Ureter (tissue), 1 donor: ENCODE measurements at regions not wholly inside any gene's neighbourhood (a gene's known extent, or its start where the extent isn't known, plus 50 kb on each side); places are given as distances from the start of the nearest gene placed in this dataset.
"Not testable (repeated sequence)": the region's sequence is repeated elsewhere in the genome, so short reads cannot be mapped to it uniquely, and the experiment has no call there.

Experiments
- DNase-seq: peaks from one replicate; pipeline ENCODE4 v3.0.0-alpha.2; 2020; ENCODE audit warnings: low spot score
- donor health status: DM: yes; HTN: yes; CAD: no.

DNA sequence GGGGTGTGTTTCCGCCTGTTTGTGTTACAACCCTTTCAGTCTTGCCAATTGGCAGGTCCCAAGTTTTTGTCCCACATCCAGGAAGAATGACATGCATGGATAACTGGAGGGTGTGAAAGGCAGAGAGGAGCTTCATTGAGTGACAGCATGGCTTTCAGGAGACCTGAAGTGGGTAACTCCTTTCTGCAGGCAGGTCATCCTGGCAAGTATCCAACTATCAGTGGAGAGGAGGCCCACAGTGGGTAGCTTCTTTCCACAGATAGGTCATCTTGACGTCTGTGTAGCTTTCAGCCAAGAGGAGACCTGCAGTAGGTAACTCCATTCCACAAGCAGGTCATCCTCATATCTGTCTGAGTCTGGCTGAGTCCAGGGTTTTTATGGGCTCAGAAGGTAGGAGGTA lies 1268.8 kb upstream of the CNTN5 start:
- DNase-seq = no peak

DNA sequence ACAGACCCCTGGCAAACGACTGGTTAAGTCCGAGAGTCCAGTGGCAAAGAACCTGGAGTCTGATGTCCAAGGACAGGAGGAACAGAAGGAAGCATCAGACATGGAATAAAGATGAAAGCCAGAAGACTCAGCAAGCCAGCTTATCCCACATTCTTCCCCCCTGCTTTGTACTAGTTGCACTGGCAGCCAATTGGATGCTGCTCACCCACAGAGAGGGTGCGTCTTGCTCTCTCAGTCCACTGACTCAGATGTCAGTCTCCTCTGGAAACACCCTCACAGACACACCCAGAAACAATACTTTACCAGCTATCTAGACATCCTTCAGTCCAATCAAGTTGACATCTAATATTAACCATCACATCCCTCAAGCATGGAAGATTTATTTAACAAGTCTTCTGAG lies 1265.8 kb upstream of the CNTN5 start:
- DNase-seq = no peak

GRCh38 chr11:97756571-97757335 lies 1264.0 kb upstream of the CNTN5 start:
- DNase-seq = no peak

- DNase-seq = no peak
Observed at GRCh38 chr11:97761175-97761574, 1259.6 kb upstream of the CNTN5 start.

GRCh38 chr11:97764193-97764592 lies 1256.6 kb upstream of the CNTN5 start:
- DNase-seq = no peak

DNA sequence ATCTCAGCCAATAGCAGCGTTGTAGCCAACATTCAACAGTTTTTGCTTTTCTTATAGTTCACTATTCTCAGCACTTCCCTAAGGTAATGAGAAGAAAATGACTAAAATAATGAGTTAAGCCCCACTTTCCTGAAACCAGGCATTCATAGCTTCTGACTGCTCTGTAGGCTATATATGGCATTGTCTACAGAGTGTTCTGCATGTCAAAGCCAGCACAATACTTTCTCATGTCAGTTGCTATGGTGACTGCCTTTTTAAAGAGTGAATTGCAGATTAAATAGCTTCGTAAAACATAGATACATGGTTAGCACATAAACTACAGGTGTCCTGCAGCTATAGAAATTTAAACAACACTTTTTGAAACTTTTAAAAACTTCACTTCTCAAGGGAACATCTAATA lies 1256.1 kb upstream of the CNTN5 start:
- no peak for DNase-seq

DNA sequence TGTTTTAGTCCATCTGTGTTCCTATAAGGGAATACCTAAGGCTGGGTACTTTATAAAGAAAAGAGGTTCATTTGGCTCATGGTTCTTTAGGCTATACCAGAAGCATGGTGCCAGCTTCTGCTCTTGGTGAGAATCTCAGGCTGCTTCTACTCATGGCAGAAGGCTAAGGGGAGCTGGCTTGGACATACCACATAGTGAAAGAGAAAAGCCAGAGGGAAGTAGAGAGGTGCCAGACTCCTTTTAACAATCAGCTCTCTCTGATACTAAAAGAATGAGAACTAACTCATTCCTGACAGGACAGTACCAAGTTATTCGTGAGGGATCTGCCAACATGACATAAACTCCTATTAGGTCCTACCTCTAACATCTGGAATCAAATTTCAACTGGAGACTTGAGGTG lies 1250.2 kb upstream of the CNTN5 start:
- DNase-seq = no peak

DNA sequence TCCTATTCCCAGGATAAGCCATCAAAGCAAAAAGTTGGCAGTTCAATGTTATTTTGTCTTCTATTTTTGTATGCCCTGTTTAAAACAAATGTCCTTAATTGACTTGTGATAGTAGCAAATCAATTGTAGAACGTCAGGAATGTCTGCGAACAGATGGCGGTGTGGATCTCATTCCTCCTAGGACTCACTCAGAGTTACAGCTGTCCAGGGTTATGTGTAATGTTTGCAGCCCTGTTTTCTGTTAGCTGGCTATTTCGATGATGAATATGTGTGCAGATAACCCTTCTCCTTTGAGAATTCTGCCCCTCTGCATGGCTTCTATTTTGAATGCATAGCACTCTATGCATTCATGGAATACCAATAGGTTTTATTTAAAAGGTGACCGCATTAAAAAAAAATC lies 1248.0 kb upstream of the CNTN5 start:
- DNase-seq = no peak

DNA sequence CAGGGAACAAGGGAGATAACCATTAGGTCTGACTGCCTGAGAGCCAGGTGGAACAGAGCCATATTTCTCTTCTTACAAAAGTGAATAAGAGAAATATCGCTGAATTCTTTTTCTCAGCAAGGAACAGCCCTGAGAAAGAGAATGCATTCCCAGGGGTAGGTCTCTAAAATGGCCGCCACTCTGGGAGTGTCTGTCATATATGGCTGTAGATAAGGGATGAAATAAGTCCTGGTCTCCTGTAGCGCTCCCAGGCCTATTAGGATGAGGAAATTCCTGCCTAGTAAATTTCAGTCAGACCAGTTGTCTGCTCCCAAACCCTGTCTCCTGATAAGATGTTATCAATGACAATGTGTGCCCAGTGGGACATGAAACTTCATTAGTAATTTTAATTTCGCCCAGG lies 1236.4 kb upstream of the CNTN5 start:
- not testable (repeated sequence) for DNase-seq

GRCh38 chr11:97786961-97787360 lies 1233.8 kb upstream of the CNTN5 start:
- DNase-seq = no peak

- DNase-seq = no peak
Observed at GRCh38 chr11:97794876-97795275, 1225.9 kb upstream of the CNTN5 start.

DNA sequence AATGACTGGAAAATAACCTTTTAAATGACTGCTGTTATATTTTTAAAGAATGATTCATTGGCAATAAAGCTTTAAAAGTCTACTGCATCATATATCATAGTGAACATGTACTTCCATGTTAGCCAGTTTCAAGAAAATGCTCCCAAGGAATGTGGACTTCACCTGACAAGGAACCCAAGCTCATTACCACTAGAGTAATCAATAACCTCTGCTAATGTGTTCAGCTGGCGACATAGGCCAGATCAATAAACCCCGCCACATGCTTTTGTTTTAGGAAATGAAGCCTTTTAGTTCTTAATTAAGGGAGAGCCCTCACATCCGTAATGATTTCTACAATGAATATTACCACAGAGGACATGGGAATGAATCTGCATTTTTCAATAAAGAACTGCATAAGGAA lies 1219.9 kb upstream of the CNTN5 start:
- DNase-seq = no peak

- DNase-seq = no peak
Observed at GRCh38 chr11:97814325-97814959, 1206.3 kb upstream of the CNTN5 start.

DNA sequence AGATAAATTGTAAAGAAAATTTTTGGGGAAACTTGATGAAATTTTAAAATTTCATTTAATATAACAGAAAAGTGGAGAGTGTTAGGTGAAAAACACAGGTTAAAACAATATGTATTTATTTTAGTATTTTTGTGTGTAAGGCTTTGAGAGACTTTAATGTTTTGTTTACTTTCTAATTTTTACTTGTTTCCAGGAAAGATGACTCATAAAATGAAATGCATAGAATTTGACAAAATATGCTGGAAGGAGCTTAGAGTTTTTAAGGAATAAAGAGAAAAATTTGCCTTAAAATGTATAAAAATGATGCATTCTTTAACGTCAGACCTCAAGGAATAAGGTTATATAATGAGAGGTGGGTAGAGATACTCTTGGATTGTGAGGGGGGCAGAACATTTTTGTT lies 1205.1 kb upstream of the CNTN5 start:
- DNase-seq = no peak

GRCh38 chr11:97832451-97832850 lies 1188.3 kb upstream of the CNTN5 start:
- no peak for DNase-seq

GRCh38 chr11:97833412-97833811 lies 1187.3 kb upstream of the CNTN5 start:
- no peak for DNase-seq

GRCh38 chr11:97844016-97844415 lies 1176.7 kb upstream of the CNTN5 start:
- no peak for DNase-seq

DNA sequence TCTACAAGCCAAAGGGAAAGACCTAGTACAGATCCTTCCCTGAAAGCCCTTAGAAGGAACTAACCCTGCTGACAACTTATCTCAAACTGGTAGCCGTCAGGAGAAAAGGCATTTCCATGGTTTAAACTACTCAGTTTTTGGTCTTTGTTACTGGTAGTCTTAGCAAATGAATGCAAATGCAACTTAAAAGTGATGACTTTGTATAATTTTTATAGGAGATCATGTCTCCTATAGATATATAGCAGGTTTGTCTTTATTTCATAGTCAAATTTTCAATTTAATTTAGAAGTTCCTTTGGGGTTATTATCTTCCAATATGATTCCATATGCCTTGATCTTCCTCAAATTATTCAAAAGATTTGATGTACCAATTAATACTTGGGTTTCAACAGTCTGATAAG lies 1173.0 kb upstream of the CNTN5 start:
- DNase-seq = no peak

- DNase-seq = no peak
Observed at GRCh38 chr11:97850701-97851100, 1170.0 kb upstream of the CNTN5 start.

GRCh38 chr11:97854357-97854756 lies 1166.4 kb upstream of the CNTN5 start:
- no peak for DNase-seq

DNA sequence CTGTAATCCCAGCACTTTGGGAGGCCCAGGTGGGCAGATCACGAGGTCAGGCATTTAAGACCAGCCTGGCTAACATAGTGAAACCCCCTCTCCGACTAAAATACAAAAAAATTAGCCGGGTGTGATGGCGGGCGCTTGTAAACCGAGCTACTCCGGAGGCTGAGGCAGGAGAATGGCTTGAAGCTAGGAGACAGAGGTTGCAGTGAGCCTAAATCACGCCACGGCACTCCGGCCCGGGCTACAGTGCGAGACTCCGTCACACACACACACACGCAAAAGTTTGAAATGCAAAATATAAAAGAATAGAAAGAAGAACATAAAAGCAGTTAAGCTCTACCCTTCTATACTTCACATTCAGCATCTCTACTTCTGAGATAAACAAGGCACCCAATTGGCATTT lies 1165.9 kb upstream of the CNTN5 start:
- DNase-seq = no peak

- DNase-seq = no peak
Observed at GRCh38 chr11:97856666-97857065, 1164.1 kb upstream of the CNTN5 start.

DNA sequence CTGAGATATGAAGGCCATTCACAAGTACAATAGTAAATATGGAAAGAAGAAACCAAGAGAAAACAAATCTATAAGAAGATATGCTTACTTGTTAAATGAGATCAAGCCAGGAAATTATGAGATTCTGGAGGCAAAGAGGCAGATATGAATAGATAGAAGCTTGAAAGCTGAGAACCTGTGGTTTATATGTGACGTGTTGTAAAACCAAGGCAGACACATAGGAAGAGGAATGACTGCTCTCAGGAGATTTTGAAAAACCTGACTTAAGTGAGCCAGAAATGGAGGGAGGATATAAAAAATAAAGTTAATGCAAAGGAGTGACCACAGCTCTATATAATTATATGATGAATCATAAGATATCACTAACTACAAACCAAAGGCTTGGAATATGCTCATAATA lies 1160.5 kb upstream of the CNTN5 start:
- no peak for DNase-seq

DNA sequence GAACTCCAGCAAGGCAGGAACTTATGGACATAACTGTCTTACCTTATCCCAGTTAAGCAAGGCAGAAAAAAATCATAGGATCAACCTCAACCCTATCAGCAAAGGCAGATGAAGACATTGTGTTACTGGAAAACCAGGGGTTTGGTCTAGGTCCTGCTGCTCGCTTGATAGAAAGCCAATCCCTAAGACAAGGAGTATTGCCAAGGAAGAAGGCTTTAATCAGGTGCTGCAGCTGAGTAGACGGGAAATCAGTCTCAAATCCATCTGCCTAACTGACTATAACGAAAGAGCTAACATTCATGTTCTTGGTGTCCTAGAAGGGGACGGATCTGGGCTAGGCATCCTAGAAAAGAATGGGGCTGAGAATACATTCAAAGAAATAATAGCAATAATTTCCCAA lies 1158.7 kb upstream of the CNTN5 start:
- no peak for DNase-seq
